ENCODE measurements at regions not wholly inside any gene's neighbourhood (a gene's known extent, or its start where the extent isn't known, plus 50 kb on each side); places are given as distances from the start of the nearest gene placed in this dataset.

- TF ChIP-seq CTCF (IDR thresholded peaks at IDR 0.05) (no peak), ZFX (IDR thresholded peaks at IDR 0.05; ENCODE audit: borderline replicate concordance) (no peak)
Observed at GRCh38 chr14:101499513-101499912, 61.8 kb upstream of the DIO3 start.

Data from 22Rv1 (cell line).